ENCODE measurements at regions not wholly inside any gene's neighbourhood (a gene's known extent, or its start where the extent isn't known, plus 50 kb on each side); places are given as distances from the start of the nearest gene placed in this dataset.
A peak's percentile ranks its signal among the peaks of the same experiment; 100 is the strongest.

- no peak overlapping the region for H3K4me2 ChIP-seq (ENCODE audit: insufficient read depth in 1 of 2, low read depth in 2 of 2, low read length in 2 of 2)
- H3K36me3 ChIP-seq (ENCODE audit: control insufficient read depth in 2 of 4, insufficient read depth in 4 of 4, low read length in 3 of 4), result no peaks in the 10 kb centered on the region
- H4K8ac ChIP-seq (ENCODE audit: extremely low read depth, insufficient read depth, low read length), result no peak overlapping the region
- POLR2A ChIA-PET (ENCODE audit: partially characterized antibody), result interaction anchor here (0.5 kb wide), 1 partner anchor 139 kb away, joined by 3 read pairs; no protein-coding TSS in a partner anchor
- no peak overlapping the region for H3K18ac ChIP-seq (ENCODE audit: extremely low read depth, low read length)
- no peak overlapping the region for H3K56ac ChIP-seq (replicated peaks; ENCODE audit: insufficient read length, low read depth, low read length)
- H2BK20ac ChIP-seq (ENCODE audit: low read length), result no peak overlapping the region
- no peaks in the 10 kb centered on the region for H4K20me1 ChIP-seq (replicated peaks in 1 of 2; ENCODE audit: control insufficient read depth in 1 of 2, insufficient read depth in 2 of 2, low read length in 2 of 2)
- no peak overlapping the region for H3K4ac ChIP-seq (replicated peaks; ENCODE audit: insufficient read length, low read depth, low read length)
- no peak overlapping the region for H2AK5ac ChIP-seq (ENCODE audit: low read depth, low read length)
- H2BK12ac ChIP-seq (ENCODE audit: low read depth, low read length), result no peak overlapping the region
- H4K5ac ChIP-seq (ENCODE audit: insufficient read length, low read depth, low read length), result no peak overlapping the region
- TF ChIP-seq CBX5 (IDR thresholded peaks at IDR 0.05; ENCODE audit: low read depth, low read length), result no peak
- TF ChIP-seq SRF (IDR thresholded peaks at IDR 0.05; ENCODE audit: low read depth, low read length), result no peak
- no peak for TF ChIP-seq ZNF274 (IDR thresholded peaks at IDR 0.05; ENCODE audit: borderline replicate concordance, extremely low read depth, low read length)
- no peak for TF ChIP-seq CHD1 (IDR thresholded peaks at IDR 0.05; ENCODE audit: low read depth, low read length)
- TF ChIP-seq TEAD4 (IDR thresholded peaks at IDR 0.05; ENCODE audit: low read depth, low read length), result no peak
- CTCF ChIA-PET (ENCODE audit: partially characterized antibody), result interaction anchor here (0.6 to 2.1 kb wide), 4 partner anchors 11 to 1280 kb away, joined by 3 to 12 read pairs (median 4); no protein-coding TSS in a partner anchor
- H3K23me2 ChIP-seq (ENCODE audit: low read depth, low read length), result no peaks in the 10 kb centered on the region
- no peak for DNase-seq (ENCODE audit: low read depth in 1 of 2, low spot score in 2 of 2)
- no peak overlapping the region for H3K4me3 ChIP-seq (ENCODE audit: extremely low read depth in 1 of 4, insufficient read depth in 2 of 4, low read depth in 3 of 4, low read length in 4 of 4)
- 0 out of 2 replicates have a peak overlapping the region, but pooled peaks have one; percentile 18 for H2AFZ ChIP-seq (ENCODE audit: low read length)
- no peaks in the 10 kb centered on the region for H3K79me2 ChIP-seq (ENCODE audit: control insufficient read depth in 1 of 2, insufficient read depth in 2 of 2, low read length in 2 of 2)
- no peak overlapping the region for H2BK120ac ChIP-seq (replicated peaks; ENCODE audit: low read depth, low read length)
- H3K9me3 ChIP-seq (ENCODE audit: insufficient read depth in 2 of 2, low read depth in 1 of 2, low read length in 1 of 2), result no peaks in the 10 kb centered on the region
- no peak overlapping the region for H3K14ac ChIP-seq (ENCODE audit: insufficient read length)
- no peaks in the 10 kb centered on the region for H3K4me1 ChIP-seq (replicated peaks in 1 of 4; ENCODE audit: control insufficient read depth in 3 of 4, insufficient read depth in 4 of 4, low read length in 3 of 4)
- H2BK5ac ChIP-seq (ENCODE audit: low read depth, low read length), result no peak overlapping the region
- no peaks in the 10 kb centered on the region for H3K27me3 ChIP-seq (replicated peaks in 1 of 4; ENCODE audit: control insufficient read depth in 3 of 4, extremely low read depth in 1 of 4, insufficient read depth in 3 of 4, low read length in 3 of 4)
- H3K79me1 ChIP-seq (ENCODE audit: low read depth, low read length), result no peaks in the 10 kb centered on the region
- no peak overlapping the region for H3K27ac ChIP-seq (ENCODE audit: low read depth, low read length)
- no peak overlapping the region for H4K91ac ChIP-seq (replicated peaks; ENCODE audit: insufficient read length, low read length)
- no peak overlapping the region for H3K9ac ChIP-seq (replicated peaks in 1 of 4; ENCODE audit: extremely low read depth in 1 of 4, low read depth in 3 of 4, low read length in 3 of 4)
- H3K23ac ChIP-seq (ENCODE audit: insufficient read length), result no peak overlapping the region
- 69% methylated on average over 2 of the region's 2 CpGs; no CpG with 5 or more reads in 1 of the 2 experiments for WGBS, 2 experiments (ENCODE audit: extremely low coverage in 1 of 2, insufficient coverage in 1 of 2, insufficient read length in 1 of 2, insufficient replicate concordance in 2 of 2, low coverage in 1 of 2, low lambda C conversion rate in 2 of 2, missing lambda C conversion rate in 1 of 2)
- no peak for FAIRE-seq
- no peak overlapping the region for H2BK15ac ChIP-seq (ENCODE audit: low read length)
Measured at GRCh38 chr4:122009524-122009923, 57.7 kb upstream of the TRPC3 start.

Data from H1 (cell line).